DND-41 (cell line): ENCODE measurements at regions not wholly inside any gene's neighbourhood (a gene's known extent, or its start where the extent isn't known, plus 50 kb on each side); places are given as distances from the start of the nearest gene placed in this dataset.

Source experiments
- CTCF ChIP-seq: IDR thresholded peaks from 2 replicates; pipeline ENCODE4 v1.5.1; 2012; ENCODE audit warnings: borderline replicate concordance, low read length, moderate library complexity, mild to moderate bottlenecking; ENCODE audit not compliant: poor library complexity, severe bottlenecking; ENCODE audit errors: extremely low read depth
- EZH2 ChIP-seq: IDR thresholded peaks from 3 replicates; pipeline ENCODE4 v1.6.1; 2012; ENCODE audit warnings: borderline replicate concordance, low read depth, mild to moderate bottlenecking, moderate library complexity, low read length, inconsistent platforms; ENCODE audit not compliant: severe bottlenecking

DNA sequence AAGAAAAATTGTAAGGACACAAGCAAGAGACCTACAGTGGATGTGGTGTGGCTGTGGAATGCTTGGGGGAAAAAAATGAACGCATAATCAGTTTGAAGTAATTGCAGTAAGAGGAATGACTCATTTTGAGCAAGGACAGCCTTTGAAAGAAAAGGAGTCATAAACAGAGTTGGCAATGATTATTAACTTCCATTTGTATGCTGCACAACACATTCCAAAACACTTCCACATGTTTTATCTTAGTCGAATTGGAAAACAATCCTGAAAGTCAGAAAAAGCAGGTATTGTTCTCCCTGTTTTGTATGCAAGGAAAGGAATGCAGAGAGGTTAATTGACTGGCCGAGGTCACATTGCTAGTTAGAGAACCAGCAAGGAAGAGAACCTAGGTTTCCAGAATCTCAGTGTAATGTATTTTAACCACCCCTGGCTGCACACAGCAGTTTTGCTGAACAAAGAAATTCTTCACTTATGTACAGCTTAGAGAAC, 630.0 kb upstream of the MIR17HG start:
- TF ChIP-seq CTCF (no peak), EZH2 (no peak)
